PC-9 (cell line): ENCODE measurements at regions not wholly inside any gene's neighbourhood (a gene's known extent, or its start where the extent isn't known, plus 50 kb on each side); places are given as distances from the start of the nearest gene placed in this dataset.

Experiments
- BruUV-seq: library from RNA; stranded (reverse); fragments of 400-500 nt; replicated peaks from 2 replicates; lab custom pipeline; 2021; lab: Mats Ljungman, UMichigan
- CTCF ChIA-PET: fragments of 300-600 bp; sonication (Branson Sonifier 250); formaldehyde crosslinking; loops from one replicate; lab custom pipeline; 2022; ENCODE audit warnings: antibody characterized with exemption; lab: Charles Lee
- POLR2A ChIA-PET: fragments of 300-600 bp; sonication (Branson Sonifier 250); formaldehyde crosslinking; loops from one replicate; lab custom pipeline; 2022; ENCODE audit warnings: antibody characterized with exemption; ENCODE audit not compliant: unreplicated experiment; lab: Charles Lee
- DNase-seq, 2 experiments: peaks; one replicate each; pipeline versions ENCODE4 v3.0.0 to v3.0.0-alpha.2; 2015 to 2022; ENCODE audit warnings: mixed read lengths in 1 of 2
- H2AFZ ChIP-seq: fragments of 200-600 bp; sonication (generic); 2 replicates; pipeline ENCODE4 v1.8.1; 2017; ENCODE audit warnings: antibody characterized with exemption
- H3F3A ChIP-seq: fragments of 200-600 bp; sonication (generic); 2 replicates; pipeline ENCODE4 v1.8.1; 2017; ENCODE audit warnings: antibody characterized with exemption, mild to moderate bottlenecking, low read depth; ENCODE audit not compliant: insufficient read depth
- H3K27ac ChIP-seq: fragments of 200-600 bp; sonication (generic); 2 replicates; pipeline ENCODE4 v1.6.1; 2016; ENCODE audit warnings: mixed run types
- H3K27me3 ChIP-seq: fragments of 200-600 bp; sonication (generic); 2 replicates; pipeline ENCODE4 v1.6.1; 2016; ENCODE audit warnings: low read depth, mixed run types; ENCODE audit not compliant: insufficient read depth
- H3K36me3 ChIP-seq: fragments of 200-600 bp; sonication (generic); 2 replicates; pipeline ENCODE4 v1.6.1; 2016; ENCODE audit warnings: low read depth, mixed run types
- H3K4me1 ChIP-seq: fragments of 200-600 bp; sonication (generic); replicated peaks from 2 replicates; pipeline ENCODE4 v1.6.1; 2016; ENCODE audit warnings: mixed run types; ENCODE audit not compliant: insufficient read depth
- H3K4me2 ChIP-seq: fragments of 200-600 bp; sonication (generic); 2 replicates; pipeline ENCODE4 v1.6.1; 2017; ENCODE audit warnings: mixed run types
- H3K4me3 ChIP-seq: fragments of 200-600 bp; sonication (generic); 2 replicates; pipeline ENCODE4 v1.6.1; 2016; ENCODE audit warnings: mixed run types
- H3K79me2 ChIP-seq: fragments of 200-600 bp; sonication (generic); 2 replicates; pipeline ENCODE4 v1.6.1; 2017; ENCODE audit warnings: low read depth, mixed run types
- H3K9me2 ChIP-seq: fragments of 200-600 bp; sonication (generic); 2 replicates; pipeline ENCODE4 v1.8.1; 2017; ENCODE audit warnings: mild to moderate bottlenecking; ENCODE audit not compliant: insufficient read depth
- H3K9me3 ChIP-seq: fragments of 200-600 bp; sonication (generic); 2 replicates; pipeline ENCODE4 v1.8.1; 2016; ENCODE audit warnings: low read depth; ENCODE audit not compliant: insufficient read depth
- H4K20me1 ChIP-seq: fragments of 200-600 bp; sonication (generic); 2 replicates; pipeline ENCODE4 v1.8.1; 2017; ENCODE audit not compliant: insufficient read depth
- EZH2 ChIP-seq: fragments of 200-600 bp; sonication (generic); IDR thresholded peaks from 2 replicates; pipeline ENCODE4 v1.8.0; 2017; ENCODE audit warnings: antibody characterized with exemption, low read depth
- intact Hi-C: fragments of 100-400 bp; cut with micrococcal nuclease; formaldehyde crosslinking; loops from one replicate; pipeline ENCODE4 v1.10.0; 2022; ENCODE audit not compliant: unreplicated experiment
- TF ChIP-seq, protein P1 (sequence below): fragments of 200-600 bp; sonication (generic); conservative IDR thresholded peaks from 2 replicates; pipeline ENCODE4 v1.6.1; 2017; ENCODE audit warnings: mixed run types, antibody characterized with exemption, mild to moderate bottlenecking, moderate library complexity

DNA sequence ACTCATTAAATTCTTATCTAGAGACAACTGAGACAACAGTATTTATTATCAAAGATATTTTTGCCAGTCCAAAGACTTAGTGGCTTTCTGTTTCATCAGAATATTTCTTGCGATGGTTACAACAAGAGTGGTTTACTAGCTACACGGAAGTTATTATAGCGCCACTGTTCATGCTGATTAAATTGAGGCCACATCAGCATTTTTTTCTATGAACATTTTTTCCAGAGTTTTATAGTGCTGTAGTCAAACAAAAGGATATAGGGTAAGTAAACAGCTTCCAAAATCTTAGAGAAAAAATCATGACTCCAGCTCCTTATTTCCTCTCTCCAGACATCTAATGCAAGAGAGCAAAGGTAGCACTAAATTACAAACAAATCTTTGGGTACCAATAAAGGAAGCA is 1264.4 kb downstream of the ZPLD1 start:
- Histone ChIP-seq H3K79me2 (no peaks in the 10 kb centered on the region), H3K4me1 (no peaks in the 10 kb centered on the region), H3K4me2 (no peak overlapping the region), H3K9me3 (no peaks in the 10 kb centered on the region), H4K20me1 (no peaks in the 10 kb centered on the region), H2AFZ (no peak overlapping the region), H3F3A (no peaks in the 10 kb centered on the region), H3K36me3 (no peaks in the 10 kb centered on the region), H3K27me3 (no peaks in the 10 kb centered on the region), H3K9me2 (no peaks in the 10 kb centered on the region), H3K4me3 (no peak overlapping the region), H3K27ac (no peak overlapping the region)
- ChIA-PET CTCF (no interaction called here), POLR2A (no interaction called here)
- no peak for TF ChIP-seq EZH2
- TF ChIP-seq, protein P1, sequence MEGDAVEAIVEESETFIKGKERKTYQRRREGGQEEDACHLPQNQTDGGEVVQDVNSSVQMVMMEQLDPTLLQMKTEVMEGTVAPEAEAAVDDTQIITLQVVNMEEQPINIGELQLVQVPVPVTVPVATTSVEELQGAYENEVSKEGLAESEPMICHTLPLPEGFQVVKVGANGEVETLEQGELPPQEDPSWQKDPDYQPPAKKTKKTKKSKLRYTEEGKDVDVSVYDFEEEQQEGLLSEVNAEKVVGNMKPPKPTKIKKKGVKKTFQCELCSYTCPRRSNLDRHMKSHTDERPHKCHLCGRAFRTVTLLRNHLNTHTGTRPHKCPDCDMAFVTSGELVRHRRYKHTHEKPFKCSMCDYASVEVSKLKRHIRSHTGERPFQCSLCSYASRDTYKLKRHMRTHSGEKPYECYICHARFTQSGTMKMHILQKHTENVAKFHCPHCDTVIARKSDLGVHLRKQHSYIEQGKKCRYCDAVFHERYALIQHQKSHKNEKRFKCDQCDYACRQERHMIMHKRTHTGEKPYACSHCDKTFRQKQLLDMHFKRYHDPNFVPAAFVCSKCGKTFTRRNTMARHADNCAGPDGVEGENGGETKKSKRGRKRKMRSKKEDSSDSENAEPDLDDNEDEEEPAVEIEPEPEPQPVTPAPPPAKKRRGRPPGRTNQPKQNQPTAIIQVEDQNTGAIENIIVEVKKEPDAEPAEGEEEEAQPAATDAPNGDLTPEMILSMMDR = no peak
- intact Hi-C loops = no loop called here
- DNase-seq = no peak
- no TSS peak for BruUV-seq

DNA sequence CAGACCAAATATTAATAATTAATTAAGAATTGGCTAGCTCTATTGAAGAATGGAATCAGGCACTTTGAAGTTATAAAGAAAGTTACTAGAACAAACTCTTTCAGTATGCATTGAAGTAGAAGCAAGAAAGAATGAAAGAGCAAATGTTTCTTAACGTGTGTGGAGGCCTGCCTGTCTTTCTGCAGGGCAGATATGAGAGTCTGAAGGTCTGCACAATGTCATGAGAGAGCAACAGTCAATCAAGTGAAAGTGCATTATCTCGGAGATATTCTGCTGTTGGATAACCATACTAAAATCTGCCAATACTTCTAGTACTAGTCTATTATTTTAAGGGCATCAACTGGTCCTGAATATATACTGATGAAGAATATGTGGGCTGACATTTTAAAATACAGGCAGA is 1270.8 kb downstream of the ZPLD1 start:
- Histone ChIP-seq H3K9me2 (no peaks in the 10 kb centered on the region), H3K27ac (no peak overlapping the region), H3K4me2 (no peak overlapping the region), H4K20me1 (no peaks in the 10 kb centered on the region), H3K27me3 (no peaks in the 10 kb centered on the region), H3F3A (no peaks in the 10 kb centered on the region), H3K36me3 (no peaks in the 10 kb centered on the region), H2AFZ (no peak overlapping the region), H3K9me3 (no peaks in the 10 kb centered on the region), H3K4me3 (no peak overlapping the region), H3K79me2 (no peaks in the 10 kb centered on the region), H3K4me1 (no peaks in the 10 kb centered on the region)
- intact Hi-C loops = no loop called here
- ChIA-PET CTCF (no interaction called here), POLR2A (no interaction called here)
- no peak for DNase-seq
- TF ChIP-seq, protein P1 = no peak
- TF ChIP-seq EZH2 = no peak
- no TSS peak for BruUV-seq

DNA sequence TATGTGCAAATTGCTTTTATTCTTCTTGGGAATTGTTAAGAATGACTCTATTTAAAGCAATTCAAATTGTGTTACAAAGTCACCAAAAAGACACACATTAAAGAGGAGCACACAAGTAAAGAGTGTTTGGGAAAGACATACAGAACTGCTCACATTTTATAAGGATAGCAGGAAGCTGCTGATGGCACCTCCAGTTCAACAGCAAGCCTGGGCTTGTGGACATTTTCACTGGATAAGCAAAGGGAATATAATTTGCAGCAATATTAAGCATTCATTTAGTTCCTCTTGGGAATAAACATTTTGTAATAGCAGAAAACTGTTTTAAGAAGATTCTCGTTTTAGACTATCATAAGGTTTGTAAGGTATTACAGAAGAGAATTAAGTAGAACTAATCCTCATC is 1271.9 kb downstream of the ZPLD1 start:
- no peaks in the 10 kb centered on the region for H3K36me3 ChIP-seq
- H3K27ac ChIP-seq = no peak overlapping the region
- no peak overlapping the region for H2AFZ ChIP-seq
- no peak for DNase-seq
- H4K20me1 ChIP-seq = no peaks in the 10 kb centered on the region
- intact Hi-C loops = no loop called here
- no peaks in the 10 kb centered on the region for H3K27me3 ChIP-seq
- no peaks in the 10 kb centered on the region for H3K4me1 ChIP-seq
- no peaks in the 10 kb centered on the region for H3K79me2 ChIP-seq
- H3K9me2 ChIP-seq = no peaks in the 10 kb centered on the region
- no peaks in the 10 kb centered on the region for H3F3A ChIP-seq
- H3K9me3 ChIP-seq = no peaks in the 10 kb centered on the region
- POLR2A ChIA-PET = interaction anchor here (0.7 kb wide), 1 partner anchor 1962 kb away, joined by 4 read pairs; no protein-coding TSS in a partner anchor
- no peak overlapping the region for H3K4me3 ChIP-seq
- no peak for TF ChIP-seq EZH2
- TF ChIP-seq, protein P1 = no peak
- CTCF ChIA-PET = no interaction called here
- H3K4me2 ChIP-seq = no peak overlapping the region
- no TSS peak for BruUV-seq
